ENCODE measurements at regions not wholly inside any gene's neighbourhood (a gene's known extent, or its start where the extent isn't known, plus 50 kb on each side); places are given as distances from the start of the nearest gene placed in this dataset.

DNA sequence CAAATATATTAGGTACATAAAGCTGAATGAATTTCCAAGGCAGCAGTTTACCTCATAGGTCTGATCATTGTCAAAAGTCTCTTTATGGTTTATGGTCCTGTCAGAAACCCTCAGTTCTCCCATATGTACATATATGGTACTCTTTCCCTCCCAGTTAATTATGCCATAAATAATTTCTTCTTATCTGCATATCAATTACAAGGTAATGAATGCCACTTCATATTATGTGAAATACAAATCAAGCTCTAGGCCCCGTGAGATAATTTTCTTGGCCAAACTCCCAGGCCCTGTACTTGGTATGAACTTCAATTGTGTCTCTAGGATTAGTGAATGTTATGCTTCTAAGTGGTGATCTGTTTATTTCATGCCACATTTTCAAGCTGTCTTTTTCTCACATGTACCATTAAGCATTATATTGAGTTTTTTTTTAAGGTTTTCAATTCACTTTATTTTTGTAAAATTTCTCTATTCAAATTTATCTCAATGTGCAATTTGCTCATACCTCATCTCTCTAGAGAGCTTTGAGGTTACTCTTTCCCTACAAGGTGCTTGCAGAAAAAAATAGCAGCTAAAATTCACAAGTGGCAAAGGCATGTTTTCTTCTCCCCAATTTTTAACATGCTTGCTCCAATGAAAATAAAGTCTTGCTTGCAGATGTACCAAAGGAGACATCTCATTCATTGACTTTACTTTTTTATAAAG, 430.6 kb upstream of the VRK2 start:
- Histone ChIP-seq H3K9me3 (no peaks in the 10 kb centered on the region), H3K9me2 (no peaks in the 10 kb centered on the region), H3K36me3 (replicated peaks in 1 of 2; ENCODE audit: control insufficient read depth in 1 of 2, insufficient read depth in 2 of 2, low read length in 1 of 2) (no peaks in the 10 kb centered on the region), H3K27me3 (ENCODE audit: insufficient read depth) (no peaks in the 10 kb centered on the region), H3K4me1 (ENCODE audit: control insufficient read depth in 1 of 2, insufficient read depth in 2 of 2, low read depth in 1 of 2, low read length in 1 of 2) (no peaks in the 10 kb centered on the region), H3K27ac (ENCODE audit: low read depth in 2 of 2, low read length in 1 of 2) (no peak overlapping the region), H3K9ac (no peak overlapping the region), H3K4me3 (ENCODE audit: low read depth in 2 of 2, low read length in 1 of 2) (no peak overlapping the region), H2AFZ (ENCODE audit: low read depth) (no peak overlapping the region), H3F3A (replicated peaks; ENCODE audit: insufficient read depth) (no peaks in the 10 kb centered on the region), H3K4me2 (no peak overlapping the region), H3K79me2 (ENCODE audit: insufficient read depth) (no peaks in the 10 kb centered on the region), H4K20me1 (ENCODE audit: insufficient read depth) (no peaks in the 10 kb centered on the region)
- ChIA-PET CTCF (no interaction called here), POLR2A (no interaction called here)
- no peak for DNase-seq
- TF ChIP-seq TCF12 (IDR thresholded peaks at IDR 0.05) (no peak), SMC3 (IDR thresholded peaks at IDR 0.05; ENCODE audit: low read depth, low read length) (no peak), YY1 (IDR thresholded peaks at IDR 0.05; ENCODE audit: low read depth) (no peak), NRF1 (IDR thresholded peaks at IDR 0.05; ENCODE audit: low read depth, low read length) (no peak), MEF2A (IDR thresholded peaks at IDR 0.05; ENCODE audit: borderline replicate concordance, low read depth) (no peak), GABPA (IDR thresholded peaks at IDR 0.05; ENCODE audit: low read depth) (no peak), ELF1 (IDR thresholded peaks at IDR 0.05) (no peak), EP300 (IDR thresholded peaks at IDR 0.05; ENCODE audit: borderline replicate concordance in 1 of 2, low read depth in 1 of 2, low read length in 1 of 2) (no peak), FOXM1 (IDR thresholded peaks at IDR 0.05; ENCODE audit: low read depth) (no peak)
- TF ChIP-seq, protein P1, sequence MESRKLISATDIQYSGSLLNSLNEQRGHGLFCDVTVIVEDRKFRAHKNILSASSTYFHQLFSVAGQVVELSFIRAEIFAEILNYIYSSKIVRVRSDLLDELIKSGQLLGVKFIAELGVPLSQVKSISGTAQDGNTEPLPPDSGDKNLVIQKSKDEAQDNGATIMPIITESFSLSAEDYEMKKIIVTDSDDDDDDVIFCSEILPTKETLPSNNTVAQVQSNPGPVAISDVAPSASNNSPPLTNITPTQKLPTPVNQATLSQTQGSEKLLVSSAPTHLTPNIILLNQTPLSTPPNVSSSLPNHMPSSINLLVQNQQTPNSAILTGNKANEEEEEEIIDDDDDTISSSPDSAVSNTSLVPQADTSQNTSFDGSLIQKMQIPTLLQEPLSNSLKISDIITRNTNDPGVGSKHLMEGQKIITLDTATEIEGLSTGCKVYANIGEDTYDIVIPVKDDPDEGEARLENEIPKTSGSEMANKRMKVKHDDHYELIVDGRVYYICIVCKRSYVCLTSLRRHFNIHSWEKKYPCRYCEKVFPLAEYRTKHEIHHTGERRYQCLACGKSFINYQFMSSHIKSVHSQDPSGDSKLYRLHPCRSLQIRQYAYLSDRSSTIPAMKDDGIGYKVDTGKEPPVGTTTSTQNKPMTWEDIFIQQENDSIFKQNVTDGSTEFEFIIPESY (IDR thresholded peaks at IDR 0.05; ENCODE audit: borderline replicate concordance, low read depth), result no peak
- TF ChIP-seq, protein P2, sequence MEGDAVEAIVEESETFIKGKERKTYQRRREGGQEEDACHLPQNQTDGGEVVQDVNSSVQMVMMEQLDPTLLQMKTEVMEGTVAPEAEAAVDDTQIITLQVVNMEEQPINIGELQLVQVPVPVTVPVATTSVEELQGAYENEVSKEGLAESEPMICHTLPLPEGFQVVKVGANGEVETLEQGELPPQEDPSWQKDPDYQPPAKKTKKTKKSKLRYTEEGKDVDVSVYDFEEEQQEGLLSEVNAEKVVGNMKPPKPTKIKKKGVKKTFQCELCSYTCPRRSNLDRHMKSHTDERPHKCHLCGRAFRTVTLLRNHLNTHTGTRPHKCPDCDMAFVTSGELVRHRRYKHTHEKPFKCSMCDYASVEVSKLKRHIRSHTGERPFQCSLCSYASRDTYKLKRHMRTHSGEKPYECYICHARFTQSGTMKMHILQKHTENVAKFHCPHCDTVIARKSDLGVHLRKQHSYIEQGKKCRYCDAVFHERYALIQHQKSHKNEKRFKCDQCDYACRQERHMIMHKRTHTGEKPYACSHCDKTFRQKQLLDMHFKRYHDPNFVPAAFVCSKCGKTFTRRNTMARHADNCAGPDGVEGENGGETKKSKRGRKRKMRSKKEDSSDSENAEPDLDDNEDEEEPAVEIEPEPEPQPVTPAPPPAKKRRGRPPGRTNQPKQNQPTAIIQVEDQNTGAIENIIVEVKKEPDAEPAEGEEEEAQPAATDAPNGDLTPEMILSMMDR (IDR thresholded peaks at IDR 0.05), result no peak
- TF ChIP-seq, protein P3, sequence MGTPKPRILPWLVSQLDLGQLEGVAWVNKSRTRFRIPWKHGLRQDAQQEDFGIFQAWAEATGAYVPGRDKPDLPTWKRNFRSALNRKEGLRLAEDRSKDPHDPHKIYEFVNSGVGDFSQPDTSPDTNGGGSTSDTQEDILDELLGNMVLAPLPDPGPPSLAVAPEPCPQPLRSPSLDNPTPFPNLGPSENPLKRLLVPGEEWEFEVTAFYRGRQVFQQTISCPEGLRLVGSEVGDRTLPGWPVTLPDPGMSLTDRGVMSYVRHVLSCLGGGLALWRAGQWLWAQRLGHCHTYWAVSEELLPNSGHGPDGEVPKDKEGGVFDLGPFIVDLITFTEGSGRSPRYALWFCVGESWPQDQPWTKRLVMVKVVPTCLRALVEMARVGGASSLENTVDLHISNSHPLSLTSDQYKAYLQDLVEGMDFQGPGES (IDR thresholded peaks at IDR 0.05; ENCODE audit: low read depth, low read length), result no peak
- WGBS (ENCODE audit: low lambda C conversion rate), result 0% methylated on average over 1 of the region's 1 CpG

DNA sequence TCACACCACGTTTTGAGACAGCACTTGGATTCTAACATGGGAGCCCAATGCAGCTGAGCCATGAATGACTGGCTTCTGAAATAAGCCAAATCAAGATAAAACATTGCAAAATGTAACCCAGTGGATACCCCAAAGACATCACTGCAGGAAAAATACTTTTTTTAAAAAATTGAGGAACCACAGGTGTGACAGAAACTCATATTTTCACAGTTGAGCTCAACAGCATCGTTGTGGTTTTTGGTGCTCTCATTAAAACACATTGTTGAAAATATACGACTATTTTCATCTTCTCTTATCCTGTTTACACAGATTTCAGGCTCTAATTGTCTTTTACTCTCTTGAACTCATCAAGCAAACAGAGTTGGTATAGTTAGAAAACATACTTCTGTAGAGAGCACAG, 429.3 kb upstream of the VRK2 start:
- Histone ChIP-seq H4K20me1 (ENCODE audit: insufficient read depth) (no peaks in the 10 kb centered on the region), H3K9me2 (no peaks in the 10 kb centered on the region), H3K4me3 (ENCODE audit: low read depth in 2 of 2, low read length in 1 of 2) (no peak overlapping the region), H3K9ac (no peak overlapping the region), H3F3A (replicated peaks; ENCODE audit: insufficient read depth) (no peaks in the 10 kb centered on the region), H3K27ac (ENCODE audit: low read depth in 2 of 2, low read length in 1 of 2) (no peak overlapping the region), H3K4me2 (no peak overlapping the region), H3K4me1 (ENCODE audit: control insufficient read depth in 1 of 2, insufficient read depth in 2 of 2, low read depth in 1 of 2, low read length in 1 of 2) (no peaks in the 10 kb centered on the region), H3K36me3 (replicated peaks in 1 of 2; ENCODE audit: control insufficient read depth in 1 of 2, insufficient read depth in 2 of 2, low read length in 1 of 2) (no peaks in the 10 kb centered on the region), H2AFZ (ENCODE audit: low read depth) (no peak overlapping the region), H3K9me3 (no peaks in the 10 kb centered on the region), H3K27me3 (ENCODE audit: insufficient read depth) (no peaks in the 10 kb centered on the region), H3K79me2 (ENCODE audit: insufficient read depth) (no peaks in the 10 kb centered on the region)
- POLR2A ChIA-PET, result no interaction called here
- WGBS (ENCODE audit: low lambda C conversion rate), result under 1% methylated on average over 3 of the region's 3 CpGs
- DNase-seq, result no peak
- TF ChIP-seq, protein P2 (IDR thresholded peaks at IDR 0.05), result no peak
- TF ChIP-seq FOSL2 (IDR thresholded peaks at IDR 0.05; ENCODE audit: borderline replicate concordance, low read depth) (no peak), CHD2 (IDR thresholded peaks at IDR 0.05; ENCODE audit: low read length, partially characterized antibody) (no peak), GATA2 (CRISPR knock-in tag; IDR thresholded peaks at IDR 0.05) (no peak), EZH2phosphoT487 (IDR thresholded peaks at IDR 0.05; ENCODE audit: borderline replicate concordance, low read depth) (no peak)
- CTCF ChIA-PET, result no interaction called here
